Hepatocyte (in vitro differentiated cells): ENCODE measurements at regions not wholly inside any gene's neighbourhood (a gene's known extent, or its start where the extent isn't known, plus 50 kb on each side); places are given as distances from the start of the nearest gene placed in this dataset.

Experiments used
- DNase-seq: peaks from one replicate; pipeline ENCODE4 v3.0.0-alpha.2; 2016; ENCODE audit warnings: low spot score
- H2AFZ ChIP-seq: fragments of 200-600 bp; sonication (generic); 2 replicates; pipeline ENCODE4 v1.6.0; 2016; ENCODE audit warnings: antibody characterized with exemption, mild to moderate bottlenecking
- H3K27ac ChIP-seq: fragments of 200-600 bp; sonication (generic); 2 replicates; pipeline ENCODE4 v1.5.1; 2016; ENCODE audit warnings: mild to moderate bottlenecking
- H3K27me3 ChIP-seq: fragments of 200-600 bp; sonication (generic); 2 replicates; pipeline ENCODE4 v1.6.1; 2016
- H3K36me3 ChIP-seq: fragments of 200-600 bp; sonication (generic); replicated peaks from 2 replicates; pipeline ENCODE4 v1.5.1; 2016; ENCODE audit warnings: low read depth; ENCODE audit not compliant: insufficient read depth
- H3K4me1 ChIP-seq: fragments of 200-600 bp; sonication (generic); 2 replicates; pipeline ENCODE4 v1.5.1; 2016; ENCODE audit warnings: mild to moderate bottlenecking, moderate library complexity; ENCODE audit not compliant: insufficient read depth
- H3K4me2 ChIP-seq: fragments of 200-600 bp; sonication (generic); 2 replicates; pipeline ENCODE4 v1.6.0; 2016
- H3K4me3 ChIP-seq: fragments of 200-600 bp; sonication (generic); 2 replicates; pipeline ENCODE4 v1.5.1; 2016; ENCODE audit warnings: mild to moderate bottlenecking
- H3K79me2 ChIP-seq: fragments of 200-600 bp; sonication (generic); 2 replicates; pipeline ENCODE4 v1.6.0; 2017; ENCODE audit warnings: mild to moderate bottlenecking
- H3K9me2 ChIP-seq: fragments of 200-600 bp; sonication (generic); replicated peaks from 2 replicates; pipeline ENCODE4 v1.6.0; 2017; ENCODE audit warnings: mild to moderate bottlenecking; ENCODE audit not compliant: insufficient read depth
- H3K9me3 ChIP-seq: fragments of 200-600 bp; sonication (generic); 2 replicates; pipeline ENCODE4 v1.5.1; 2016; ENCODE audit warnings: low read depth, mild to moderate bottlenecking
- H4K20me1 ChIP-seq: fragments of 200-600 bp; sonication (generic); 2 replicates; pipeline ENCODE4 v1.6.0; 2016; ENCODE audit warnings: mild to moderate bottlenecking; ENCODE audit not compliant: insufficient read depth, poor library complexity, severe bottlenecking
- EZH2 ChIP-seq: fragments of 200-600 bp; sonication (generic); IDR thresholded peaks from 2 replicates; pipeline ENCODE4 v1.6.1; 2016; ENCODE audit warnings: antibody characterized with exemption, mild to moderate bottlenecking, borderline replicate concordance
- EZH2phosphoT487 ChIP-seq: fragments of 200-600 bp; sonication (generic); IDR thresholded peaks from one replicate; pipeline ENCODE4 v1.6.1; 2018; ENCODE audit warnings: antibody characterized with exemption, mild to moderate bottlenecking, low read depth, moderate library complexity; ENCODE audit not compliant: unreplicated experiment, severe bottlenecking
- WGBS: methylation state at CpG from one replicate; pipeline ENCODE4 v1.1.6; 2016; ENCODE audit warnings: low lambda C conversion rate; ENCODE audit errors: missing lambda C conversion rate; 5-methylcytosine and 5-hydroxymethylcytosine counted together
- TF ChIP-seq, protein P1 (sequence below): fragments of 200-600 bp; sonication (generic); IDR thresholded peaks from 2 replicates; pipeline ENCODE4 v1.5.1; 2016; ENCODE audit warnings: antibody characterized with exemption, mild to moderate bottlenecking; ENCODE audit not compliant: poor library complexity

- Histone ChIP-seq H3K4me2 (no peak overlapping the region), H3K4me3 (no peak overlapping the region), H3K27me3 (no peaks in the 10 kb centered on the region), H3K4me1 (no peaks in the 10 kb centered on the region), H3K9me3 (no peaks in the 10 kb centered on the region), H2AFZ (no peak overlapping the region), H3K27ac (no peak overlapping the region), H3K36me3 (no peaks in the 10 kb centered on the region), H3K9me2 (no peaks in the 10 kb centered on the region), H3K79me2 (no peaks in the 10 kb centered on the region), H4K20me1 (no peaks in the 10 kb centered on the region)
- WGBS, result 76% methylated on average over 1 of the region's 1 CpG
- TF ChIP-seq, protein P1, sequence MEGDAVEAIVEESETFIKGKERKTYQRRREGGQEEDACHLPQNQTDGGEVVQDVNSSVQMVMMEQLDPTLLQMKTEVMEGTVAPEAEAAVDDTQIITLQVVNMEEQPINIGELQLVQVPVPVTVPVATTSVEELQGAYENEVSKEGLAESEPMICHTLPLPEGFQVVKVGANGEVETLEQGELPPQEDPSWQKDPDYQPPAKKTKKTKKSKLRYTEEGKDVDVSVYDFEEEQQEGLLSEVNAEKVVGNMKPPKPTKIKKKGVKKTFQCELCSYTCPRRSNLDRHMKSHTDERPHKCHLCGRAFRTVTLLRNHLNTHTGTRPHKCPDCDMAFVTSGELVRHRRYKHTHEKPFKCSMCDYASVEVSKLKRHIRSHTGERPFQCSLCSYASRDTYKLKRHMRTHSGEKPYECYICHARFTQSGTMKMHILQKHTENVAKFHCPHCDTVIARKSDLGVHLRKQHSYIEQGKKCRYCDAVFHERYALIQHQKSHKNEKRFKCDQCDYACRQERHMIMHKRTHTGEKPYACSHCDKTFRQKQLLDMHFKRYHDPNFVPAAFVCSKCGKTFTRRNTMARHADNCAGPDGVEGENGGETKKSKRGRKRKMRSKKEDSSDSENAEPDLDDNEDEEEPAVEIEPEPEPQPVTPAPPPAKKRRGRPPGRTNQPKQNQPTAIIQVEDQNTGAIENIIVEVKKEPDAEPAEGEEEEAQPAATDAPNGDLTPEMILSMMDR, result no peak
- TF ChIP-seq EZH2phosphoT487 (no peak), EZH2 (no peak)
- DNase-seq, result no peak
Observed at GRCh38 chr3:77939726-77940125, 899.8 kb downstream of the ROBO2 start.

GRCh38 chr3:77943598-77943997 is 903.7 kb downstream of the ROBO2 start:
- Histone ChIP-seq H3K4me2 (no peak overlapping the region), H3K4me1 (no peaks in the 10 kb centered on the region), H3K36me3 (no peaks in the 10 kb centered on the region), H3K9me2 (no peaks in the 10 kb centered on the region), H4K20me1 (no peaks in the 10 kb centered on the region), H3K27ac (no peak overlapping the region), H3K79me2 (no peaks in the 10 kb centered on the region), H3K4me3 (no peak overlapping the region), H2AFZ (no peak overlapping the region), H3K27me3 (no peaks in the 10 kb centered on the region), H3K9me3 (no peaks in the 10 kb centered on the region)
- DNase-seq, result no peak
- TF ChIP-seq EZH2, result no peak
- TF ChIP-seq, protein P1, result no peak
- TF ChIP-seq EZH2phosphoT487, result no peak
- WGBS, result 88% methylated on average over 4 of the region's 4 CpGs

- H3K27me3 ChIP-seq, result no peaks in the 10 kb centered on the region
Observed at GRCh38 chr3:77945320-77945719, 905.4 kb downstream of the ROBO2 start.

DNA sequence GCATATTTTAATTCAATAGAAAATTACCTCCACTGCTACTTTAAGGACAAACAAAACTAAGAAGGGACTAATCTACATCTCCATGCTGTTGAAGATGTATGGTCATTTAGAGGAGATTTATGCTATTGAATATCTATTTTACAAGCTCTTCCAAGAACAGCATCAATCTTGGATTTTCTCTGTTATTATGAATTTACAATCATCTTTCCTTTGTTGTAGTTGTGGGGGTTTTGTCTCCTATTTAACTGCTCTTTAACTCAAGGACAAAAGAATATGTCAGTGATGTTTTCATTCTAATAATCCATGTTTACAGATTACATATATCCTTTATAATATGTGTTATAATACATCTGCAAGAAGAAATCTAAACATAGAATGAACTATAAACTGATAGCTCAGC is 907.8 kb downstream of the ROBO2 start:
- H3K4me3 ChIP-seq, result no peak overlapping the region
- DNase-seq, result no peak
- no peaks in the 10 kb centered on the region for H4K20me1 ChIP-seq
- no peak overlapping the region for H2AFZ ChIP-seq
- H3K79me2 ChIP-seq, result no peaks in the 10 kb centered on the region
- no peaks in the 10 kb centered on the region for H3K4me1 ChIP-seq
- TF ChIP-seq EZH2 (no peak), EZH2phosphoT487 (no peak)
- TF ChIP-seq, protein P1, result no peak
- H3K9me2 ChIP-seq, result no peaks in the 10 kb centered on the region
- no peak overlapping the region for H3K4me2 ChIP-seq
- H3K27ac ChIP-seq, result no peak overlapping the region
- no peaks in the 10 kb centered on the region for H3K9me3 ChIP-seq
- H3K27me3 ChIP-seq, result no peaks in the 10 kb centered on the region
- no peaks in the 10 kb centered on the region for H3K36me3 ChIP-seq

More at GRCh38 chr3:77945320-77945719, 905.4 kb downstream of the ROBO2 start:
- H3K36me3 ChIP-seq, result no peaks in the 10 kb centered on the region
- H4K20me1 ChIP-seq, result no peaks in the 10 kb centered on the region
- no peak overlapping the region for H3K27ac ChIP-seq
- DNase-seq, result no peak
- no peaks in the 10 kb centered on the region for H3K79me2 ChIP-seq
- H2AFZ ChIP-seq, result no peak overlapping the region
- no peaks in the 10 kb centered on the region for H3K4me1 ChIP-seq
- H3K9me3 ChIP-seq, result no peaks in the 10 kb centered on the region
- no peak overlapping the region for H3K4me2 ChIP-seq
- TF ChIP-seq, protein P1, result no peak
- TF ChIP-seq EZH2 (no peak), EZH2phosphoT487 (no peak)
- 58% methylated on average over 3 of the region's 3 CpGs for WGBS
- no peaks in the 10 kb centered on the region for H3K9me2 ChIP-seq
- H3K4me3 ChIP-seq, result no peak overlapping the region
